ENCODE measurements at regions not wholly inside any gene's neighbourhood (a gene's known extent, or its start where the extent isn't known, plus 50 kb on each side); places are given as distances from the start of the nearest gene placed in this dataset.

GRCh38 chr5:61748651-61749050, 416.6 kb downstream of the ZSWIM6 start:
- no peaks in the 10 kb centered on the region for H3K36me3 Mint-ChIP-seq (ENCODE audit: low read depth)
- no peaks in the 10 kb centered on the region for H3K9me3 ChIP-seq (ENCODE audit: control insufficient read depth, low read length, poor library complexity, severe bottlenecking)
- H3K4me3 Mint-ChIP-seq = no peak overlapping the region
- ATAC-seq (no peak), DNase-seq (no peak)
- H3K27ac Mint-ChIP-seq = no peak overlapping the region
- H3K4me1 Mint-ChIP-seq = no peaks in the 10 kb centered on the region
- no peaks in the 10 kb centered on the region for H3K27me3 Mint-ChIP-seq

GRCh38 chr5:61752588-61752987, 420.5 kb downstream of the ZSWIM6 start:
- no peak overlapping the region for H3K27ac Mint-ChIP-seq
- H3K27me3 Mint-ChIP-seq = no peaks in the 10 kb centered on the region
- ATAC-seq = no peak
- no peaks in the 10 kb centered on the region for H3K9me3 ChIP-seq (ENCODE audit: control insufficient read depth, low read length, poor library complexity, severe bottlenecking)
- no peaks in the 10 kb centered on the region for H3K4me1 Mint-ChIP-seq
- H3K36me3 Mint-ChIP-seq (ENCODE audit: low read depth) = no peaks in the 10 kb centered on the region
- H3K4me3 Mint-ChIP-seq = no peak overlapping the region
- no peak for DNase-seq

GRCh38 chr5:61754792-61755191, 422.7 kb downstream of the ZSWIM6 start:
- H3K4me3 Mint-ChIP-seq = no peak overlapping the region
- DNase-seq (no peak), ATAC-seq (no peak)
- no peaks in the 10 kb centered on the region for H3K9me3 ChIP-seq (ENCODE audit: control insufficient read depth, low read length, poor library complexity, severe bottlenecking)
- H3K27ac Mint-ChIP-seq = no peak overlapping the region
- no peaks in the 10 kb centered on the region for H3K36me3 Mint-ChIP-seq (ENCODE audit: low read depth)
- H3K4me1 Mint-ChIP-seq = no peaks in the 10 kb centered on the region
- H3K27me3 Mint-ChIP-seq = no peaks in the 10 kb centered on the region

DNA sequence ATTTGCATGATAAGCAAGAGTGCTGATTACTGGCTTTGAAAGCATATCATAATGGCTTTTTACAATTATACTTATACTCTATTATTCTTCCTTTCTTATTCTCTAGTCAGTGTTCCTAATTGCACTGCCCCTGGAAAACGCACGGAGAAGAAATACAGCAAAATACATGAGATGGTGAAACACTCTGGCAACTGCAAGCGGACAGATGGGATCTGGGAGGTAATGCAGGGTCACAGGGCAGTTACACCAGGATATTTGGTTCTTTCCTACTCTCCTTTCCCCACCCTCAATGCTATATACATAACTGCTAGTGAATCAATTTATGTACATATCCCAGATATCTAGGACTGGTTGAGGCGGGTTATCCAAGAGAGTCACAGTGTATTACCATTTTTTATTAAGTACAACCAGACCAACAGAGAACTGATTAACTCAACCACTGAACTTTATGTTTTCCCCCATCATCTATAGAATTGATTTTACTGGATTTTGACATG, 423.7 kb downstream of the ZSWIM6 start:
- Mint-ChIP-seq H3K4me1 (no peaks in the 10 kb centered on the region), H3K4me3 (no peak overlapping the region), H3K36me3 (ENCODE audit: low read depth) (no peaks in the 10 kb centered on the region), H3K27me3 (no peaks in the 10 kb centered on the region), H3K27ac (no peak overlapping the region)
- no peaks in the 10 kb centered on the region for H3K9me3 ChIP-seq (ENCODE audit: control insufficient read depth, low read length, poor library complexity, severe bottlenecking)
- DNase-seq (no peak), ATAC-seq (no peak)

GRCh38 chr5:61758711-61759110, 426.7 kb downstream of the ZSWIM6 start:
- no peaks in the 10 kb centered on the region for H3K36me3 Mint-ChIP-seq (ENCODE audit: low read depth)
- no peaks in the 10 kb centered on the region for H3K4me1 Mint-ChIP-seq
- no peak for DNase-seq
- H3K4me3 Mint-ChIP-seq = no peak overlapping the region
- no peak overlapping the region for H3K27ac Mint-ChIP-seq
- H3K27me3 Mint-ChIP-seq = no peaks in the 10 kb centered on the region
- no peaks in the 10 kb centered on the region for H3K9me3 ChIP-seq (ENCODE audit: control insufficient read depth, low read length, poor library complexity, severe bottlenecking)
- no peak for ATAC-seq

- Mint-ChIP-seq H3K27ac (no peak overlapping the region), H3K27me3 (no peaks in the 10 kb centered on the region), H3K4me1 (no peaks in the 10 kb centered on the region), H3K36me3 (ENCODE audit: low read depth) (no peaks in the 10 kb centered on the region), H3K4me3 (no peak overlapping the region)
- H3K9me3 ChIP-seq (ENCODE audit: control insufficient read depth, low read length, poor library complexity, severe bottlenecking) = no peaks in the 10 kb centered on the region
- DNase-seq = no peak
- no peak for ATAC-seq
Observed at GRCh38 chr5:61765471-61765870, 433.4 kb downstream of the ZSWIM6 start.

DNA sequence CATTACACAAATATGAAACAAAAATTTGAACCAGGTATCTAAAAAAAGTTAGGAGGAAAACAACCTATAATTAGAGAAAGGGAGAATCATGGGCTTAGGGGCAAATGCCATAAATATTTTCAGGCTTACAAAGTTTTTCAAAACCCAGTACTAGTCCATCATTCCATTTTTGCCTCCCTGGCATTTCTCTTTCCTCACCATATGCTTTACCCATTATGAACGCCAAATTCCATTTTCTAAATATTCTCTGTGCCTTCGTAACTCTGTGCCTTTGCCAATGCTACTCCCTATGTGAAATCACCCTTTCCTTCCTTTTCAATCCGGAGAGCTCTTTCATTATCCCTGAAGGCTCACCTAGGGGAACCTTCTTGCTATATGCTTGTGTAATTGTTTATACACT, 434.1 kb downstream of the ZSWIM6 start:
- Mint-ChIP-seq H3K27me3 (no peaks in the 10 kb centered on the region), H3K4me1 (no peaks in the 10 kb centered on the region), H3K27ac (no peak overlapping the region), H3K36me3 (ENCODE audit: low read depth) (no peaks in the 10 kb centered on the region), H3K4me3 (no peak overlapping the region)
- no peak for DNase-seq
- ATAC-seq = no peak
- no peaks in the 10 kb centered on the region for H3K9me3 ChIP-seq (ENCODE audit: control insufficient read depth, low read length, poor library complexity, severe bottlenecking)

DNA sequence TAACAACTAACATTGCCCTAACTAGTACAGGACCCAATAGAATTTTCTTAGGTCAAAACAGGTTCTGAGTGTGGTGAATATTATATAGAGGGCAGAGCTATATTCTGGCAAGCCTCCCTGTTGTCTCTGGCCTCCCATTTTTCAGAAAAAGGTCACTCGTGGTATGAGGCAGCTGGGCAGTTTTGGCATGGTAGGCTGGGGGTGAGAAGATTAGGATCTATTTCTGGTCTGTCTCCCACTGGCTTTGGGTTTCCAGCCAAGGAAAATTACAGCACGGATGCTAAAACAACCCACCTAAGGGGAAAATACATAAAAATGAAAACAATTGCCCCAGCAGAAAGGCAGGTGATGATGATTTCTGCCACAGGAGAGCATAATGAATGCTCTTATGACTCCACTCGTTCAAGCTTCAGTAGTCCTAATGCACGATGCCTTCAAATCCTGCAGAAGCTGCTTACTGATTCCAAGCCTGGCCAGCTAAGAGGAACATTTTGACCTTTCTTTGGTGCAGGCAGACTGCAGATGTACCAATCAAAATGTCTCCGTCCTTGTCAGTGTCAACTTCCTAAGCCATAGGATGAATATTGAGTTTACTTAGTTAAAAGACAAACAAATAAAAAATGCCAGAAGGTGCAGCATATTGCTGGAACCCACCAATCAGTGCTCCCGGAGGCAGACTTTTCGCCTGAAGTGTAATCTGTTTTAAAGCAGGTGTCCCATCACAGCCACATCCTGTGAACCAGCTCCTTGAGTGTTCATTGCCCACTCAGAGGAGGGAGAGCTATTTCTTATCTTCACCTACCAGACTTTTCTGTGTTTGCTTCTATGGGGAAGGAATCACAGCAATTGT, 435.4 kb downstream of the ZSWIM6 start:
- ATAC-seq (no peak), DNase-seq (no peak)
- no peaks in the 10 kb centered on the region for H3K4me1 Mint-ChIP-seq
- H3K36me3 Mint-ChIP-seq (ENCODE audit: low read depth) = no peaks in the 10 kb centered on the region
- H3K9me3 ChIP-seq (ENCODE audit: control insufficient read depth, low read length, poor library complexity, severe bottlenecking) = no peaks in the 10 kb centered on the region
- no peak overlapping the region for H3K27ac Mint-ChIP-seq
- peaks cover 4% of the 10 kb centered on the region for H3K27me3 Mint-ChIP-seq
- no peak overlapping the region for H3K4me3 Mint-ChIP-seq

DNA sequence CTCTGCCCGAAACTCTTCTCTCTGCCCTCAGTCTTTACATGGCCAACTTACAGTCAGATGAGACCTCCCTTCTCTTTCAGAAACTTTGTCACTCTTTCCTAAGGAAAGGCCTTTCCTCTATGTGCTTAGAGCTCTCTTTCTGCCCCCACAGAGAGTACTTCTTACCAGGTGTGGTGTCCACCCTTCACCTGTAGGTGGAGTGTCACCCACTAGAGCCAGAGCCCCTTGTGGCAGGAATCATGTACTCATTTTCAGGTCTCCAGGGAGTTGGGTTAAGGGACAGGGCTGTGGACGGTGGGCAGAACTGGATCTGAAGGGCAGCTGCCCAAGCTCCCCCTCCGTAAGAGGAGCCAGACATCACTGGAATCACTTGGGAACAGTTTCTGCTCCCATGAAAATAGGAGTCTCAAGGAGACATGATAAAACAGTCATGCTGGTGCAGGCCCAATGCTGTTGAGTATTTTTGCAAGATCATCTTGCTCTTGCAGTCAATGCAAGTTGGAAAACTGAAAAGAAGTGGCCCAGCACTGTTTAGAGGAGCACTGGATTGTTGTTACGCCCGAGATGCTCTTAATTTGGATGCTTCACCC, 436.7 kb downstream of the ZSWIM6 start:
- Mint-ChIP-seq H3K4me1 (no peaks in the 10 kb centered on the region), H3K36me3 (ENCODE audit: low read depth) (no peaks in the 10 kb centered on the region), H3K27ac (no peak overlapping the region), H3K4me3 (no peak overlapping the region), H3K27me3 (peaks cover 15% of the 10 kb centered on the region)
- no peaks in the 10 kb centered on the region for H3K9me3 ChIP-seq (ENCODE audit: control insufficient read depth, low read length, poor library complexity, severe bottlenecking)
- DNase-seq (no peak), ATAC-seq (no peak)

GRCh38 chr5:61771062-61771461, 439.0 kb downstream of the ZSWIM6 start:
- no peak overlapping the region for H3K4me3 Mint-ChIP-seq
- no peak for DNase-seq
- peaks cover 37% of the 10 kb centered on the region for H3K27me3 Mint-ChIP-seq
- no peak for ATAC-seq
- H3K27ac Mint-ChIP-seq = no peak overlapping the region
- no peaks in the 10 kb centered on the region for H3K36me3 Mint-ChIP-seq (ENCODE audit: low read depth)
- no peaks in the 10 kb centered on the region for H3K9me3 ChIP-seq (ENCODE audit: control insufficient read depth, low read length, poor library complexity, severe bottlenecking)
- no peaks in the 10 kb centered on the region for H3K4me1 Mint-ChIP-seq

DNA sequence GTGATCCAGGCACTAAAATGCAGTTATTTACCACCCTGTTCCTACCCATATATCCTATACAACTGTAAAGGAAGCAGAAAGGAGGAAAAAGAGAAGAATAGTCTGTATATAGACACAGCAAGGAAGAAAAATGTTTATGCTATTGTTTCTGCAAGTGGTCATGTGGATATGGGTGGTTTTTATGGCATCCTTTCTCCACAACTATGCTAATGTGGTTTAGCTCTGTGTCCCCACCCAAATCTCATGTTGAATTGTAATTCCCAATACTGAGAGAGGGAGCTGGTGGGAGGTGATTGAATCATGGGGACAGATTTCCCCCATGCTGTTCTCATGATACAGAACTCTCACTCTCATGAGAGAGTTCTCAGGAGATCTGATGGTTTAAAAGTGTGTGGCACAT, 439.8 kb downstream of the ZSWIM6 start:
- H3K4me3 Mint-ChIP-seq = no peak overlapping the region
- no peak overlapping the region for H3K27ac Mint-ChIP-seq
- no peaks in the 10 kb centered on the region for H3K36me3 Mint-ChIP-seq (ENCODE audit: low read depth)
- H3K27me3 Mint-ChIP-seq = peaks cover 40% of the 10 kb centered on the region
- H3K4me1 Mint-ChIP-seq = no peaks in the 10 kb centered on the region
- DNase-seq (no peak), ATAC-seq (no peak)
- no peaks in the 10 kb centered on the region for H3K9me3 ChIP-seq (ENCODE audit: control insufficient read depth, low read length, poor library complexity, severe bottlenecking)

GRCh38 chr5:61775901-61776300, 443.8 kb downstream of the ZSWIM6 start:
- Mint-ChIP-seq H3K4me1 (no peaks in the 10 kb centered on the region), H3K4me3 (no peak overlapping the region), H3K36me3 (ENCODE audit: low read depth) (no peaks in the 10 kb centered on the region), H3K27me3 (peaks cover 65% of the 10 kb centered on the region), H3K27ac (no peak overlapping the region)
- no peak for DNase-seq
- ATAC-seq = no peak
- no peaks in the 10 kb centered on the region for H3K9me3 ChIP-seq (ENCODE audit: control insufficient read depth, low read length, poor library complexity, severe bottlenecking)

DNA sequence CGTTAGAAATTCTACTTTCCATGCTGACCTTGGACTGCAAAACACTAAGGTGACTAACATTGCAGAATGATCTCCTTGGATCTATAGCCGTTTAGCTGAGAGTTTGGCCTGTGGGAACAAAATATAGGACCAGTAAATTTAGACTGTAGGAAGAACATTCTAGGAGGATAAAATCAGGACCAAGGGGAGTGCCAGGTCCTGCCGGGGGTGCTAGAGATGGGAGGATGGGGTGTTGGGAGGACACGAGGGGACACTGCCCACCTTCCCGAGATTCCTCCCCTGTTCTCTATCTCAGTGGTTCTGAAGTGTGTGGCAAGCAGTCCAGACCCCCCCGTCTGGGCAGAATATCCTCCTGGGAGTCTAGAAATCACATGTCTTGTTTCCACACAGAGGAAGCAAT, 445.2 kb downstream of the ZSWIM6 start:
- H3K4me3 Mint-ChIP-seq = no peak overlapping the region
- peaks cover 62% of the 10 kb centered on the region for H3K27me3 Mint-ChIP-seq
- no peak overlapping the region for H3K27ac Mint-ChIP-seq
- H3K4me1 Mint-ChIP-seq = no peaks in the 10 kb centered on the region
- ATAC-seq (no peak), DNase-seq (no peak)
- no peaks in the 10 kb centered on the region for H3K9me3 ChIP-seq (ENCODE audit: control insufficient read depth, low read length, poor library complexity, severe bottlenecking)
- no peaks in the 10 kb centered on the region for H3K36me3 Mint-ChIP-seq (ENCODE audit: low read depth)

GRCh38 chr5:61779743-61780142, 447.7 kb downstream of the ZSWIM6 start:
- no peak overlapping the region for H3K4me3 Mint-ChIP-seq
- H3K36me3 Mint-ChIP-seq (ENCODE audit: low read depth) = no peaks in the 10 kb centered on the region
- H3K4me1 Mint-ChIP-seq = no peaks in the 10 kb centered on the region
- no peak for DNase-seq
- H3K27ac Mint-ChIP-seq = no peak overlapping the region
- no peak for ATAC-seq
- peaks cover 46% of the 10 kb centered on the region for H3K27me3 Mint-ChIP-seq
- no peaks in the 10 kb centered on the region for H3K9me3 ChIP-seq (ENCODE audit: control insufficient read depth, low read length, poor library complexity, severe bottlenecking)

All from T-helper 17 cell (primary cell).